Umbilical cord (tissue), 1 donor: ENCODE measurements at regions not wholly inside any gene's neighbourhood (a gene's known extent, or its start where the extent isn't known, plus 50 kb on each side); places are given as distances from the start of the nearest gene placed in this dataset.

ENCODE experiments used
- DNase-seq: peaks from one replicate; pipeline ENCODE4 v3.0.0-alpha.2; 2015; ENCODE audit warnings: low spot score

- peak; percentile 13 for DNase-seq
These were observed 88.2 kb upstream of the CAMK2D start for GRCh38 chr4:113849771-113850170.

- DNase-seq, result no peak
These were observed 86.2 kb upstream of the CAMK2D start for GRCh38 chr4:113847710-113848109.

DNA sequence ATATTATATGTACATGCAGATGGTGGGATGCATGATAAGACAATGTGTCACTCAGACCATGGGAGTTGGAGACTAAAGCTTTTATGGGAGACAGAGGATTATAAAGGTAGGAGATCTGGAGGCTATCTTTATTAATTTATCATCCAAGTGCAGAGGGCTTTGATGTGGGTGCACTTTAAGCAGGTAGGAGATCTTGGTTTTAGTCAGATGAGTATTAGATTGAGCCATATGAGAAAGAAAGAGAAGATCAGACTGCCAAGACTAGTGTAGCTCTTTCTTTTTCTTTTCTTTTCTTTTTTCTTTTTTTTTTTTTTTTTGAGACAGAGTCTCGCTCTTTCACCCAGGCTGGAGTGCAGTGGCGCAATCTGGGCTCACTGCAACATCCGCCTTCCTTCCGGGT, 84.9 kb upstream of the CAMK2D start:
- DNase-seq, result no peak

DNA sequence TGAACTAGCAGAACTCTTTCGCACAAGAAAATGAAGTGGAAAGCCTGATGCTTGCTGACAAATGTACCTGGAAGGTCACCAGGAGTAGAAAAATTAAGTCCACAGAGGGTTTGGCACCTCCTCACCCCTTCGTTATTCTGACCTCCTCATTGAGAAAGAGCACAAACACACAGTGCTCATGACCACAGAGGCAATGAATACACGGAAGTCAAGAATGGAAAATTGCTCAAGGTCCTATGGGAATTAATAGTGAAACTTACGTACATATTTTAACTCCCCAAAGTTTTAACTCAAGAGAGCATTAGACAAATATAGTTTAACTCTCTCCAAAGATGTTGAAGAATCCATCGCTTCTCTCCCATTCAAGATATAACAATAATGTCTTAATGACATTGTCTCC, 83.6 kb upstream of the CAMK2D start:
- no peak for DNase-seq

GRCh38 chr4:113844369-113844768, 82.8 kb upstream of the CAMK2D start:
- no peak for DNase-seq

DNA sequence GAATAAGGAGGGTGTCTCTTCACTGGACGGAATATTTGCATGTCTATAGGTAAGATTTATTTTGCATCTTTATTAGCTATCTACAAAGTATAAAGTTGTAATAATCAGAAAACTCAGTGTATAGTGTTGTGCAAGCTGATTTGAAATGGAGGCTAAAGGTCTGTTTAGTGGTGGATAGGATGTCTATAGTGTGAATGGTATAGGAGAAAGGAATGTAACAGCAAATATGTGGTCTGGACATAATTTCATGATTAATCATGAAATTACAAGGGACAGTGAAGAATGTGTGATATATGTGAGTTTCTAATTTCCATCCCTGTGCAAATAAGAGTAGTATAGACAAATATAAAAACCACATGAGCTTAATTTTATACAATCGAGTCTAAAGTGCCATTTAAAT, 79.3 kb upstream of the CAMK2D start:
- no peak for DNase-seq

- DNase-seq, result no peak
These were observed 76.9 kb upstream of the CAMK2D start for GRCh38 chr4:113838460-113838859.

DNA sequence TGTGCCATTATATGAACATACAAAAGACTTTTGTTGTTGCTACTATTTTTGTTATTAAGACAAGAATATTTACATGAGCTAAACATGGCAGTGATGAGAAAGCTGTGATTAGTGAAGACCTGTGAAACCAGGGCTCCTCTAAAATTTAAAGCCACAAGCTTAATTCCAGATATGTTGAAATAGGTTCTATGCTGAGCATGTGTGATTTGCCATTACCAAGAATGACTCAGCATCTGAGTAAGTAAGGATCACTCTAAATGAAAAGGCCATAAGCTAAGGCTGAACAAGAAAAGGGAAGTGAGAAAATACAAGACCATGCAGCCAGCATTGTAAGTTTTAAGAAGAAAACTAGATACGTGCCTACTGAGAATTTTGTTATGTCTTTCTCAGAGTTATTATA, 75.9 kb upstream of the CAMK2D start:
- DNase-seq, result peak; percentile 78

DNA sequence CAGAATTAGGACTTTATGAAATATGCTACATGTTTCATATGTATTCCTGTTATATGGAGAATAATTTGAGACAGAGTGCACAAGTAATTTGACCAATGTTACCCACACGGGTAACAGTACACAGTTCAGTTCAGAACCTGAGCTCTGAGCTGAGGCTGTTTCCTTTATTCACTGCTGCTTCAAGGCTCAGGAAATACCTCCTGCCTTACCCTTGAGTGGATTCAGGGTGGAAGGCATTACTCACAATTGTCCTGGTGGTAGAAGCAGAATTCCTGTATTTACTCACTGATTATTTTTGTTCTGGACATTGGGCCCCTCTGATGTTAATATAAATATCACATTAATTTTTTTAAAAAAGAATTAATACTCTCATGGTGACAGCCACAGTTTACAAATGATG, 73.5 kb upstream of the CAMK2D start:
- DNase-seq, result no peak

GRCh38 chr4:113834298-113834697, 72.8 kb upstream of the CAMK2D start:
- DNase-seq, result no peak

DNA sequence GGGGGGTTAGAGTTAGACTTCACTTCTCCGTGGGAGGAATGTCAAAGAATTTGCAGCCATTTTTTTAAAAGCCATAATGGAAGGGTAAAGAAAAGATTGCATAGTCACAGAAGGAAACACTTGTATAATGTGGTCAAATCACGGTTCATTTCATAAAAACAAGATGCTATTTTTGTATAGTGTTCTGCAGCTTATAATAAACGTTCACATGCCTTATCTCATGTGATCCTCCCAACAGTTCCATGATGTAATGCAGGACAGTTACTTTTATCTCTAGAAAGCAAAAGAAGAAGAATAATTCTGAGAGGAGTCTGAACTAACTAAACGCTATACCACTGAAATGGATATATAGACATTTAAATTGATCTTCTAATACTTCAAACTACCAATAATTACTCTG, 71.3 kb upstream of the CAMK2D start:
- peak; percentile 56 for DNase-seq

GRCh38 chr4:113831457-113831856, 69.9 kb upstream of the CAMK2D start:
- no peak for DNase-seq

DNA sequence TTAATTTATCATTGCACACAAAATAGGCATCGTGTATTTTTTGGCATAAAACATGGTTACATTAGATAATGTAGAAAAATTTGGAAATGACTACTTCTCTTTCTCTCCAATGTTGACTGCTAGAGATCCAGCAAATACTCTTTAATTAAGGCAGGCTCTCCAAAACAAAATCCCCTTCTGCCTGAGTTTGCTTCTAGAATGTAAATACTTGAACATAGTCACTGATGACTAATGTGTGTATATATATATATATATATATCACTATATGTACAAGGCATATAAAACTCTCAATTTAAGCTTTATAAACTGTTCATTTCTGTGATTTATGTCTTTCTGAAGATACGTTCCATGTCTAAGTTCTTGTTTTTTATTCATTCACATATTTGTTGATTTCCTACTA, 67.2 kb upstream of the CAMK2D start:
- no peak for DNase-seq

DNA sequence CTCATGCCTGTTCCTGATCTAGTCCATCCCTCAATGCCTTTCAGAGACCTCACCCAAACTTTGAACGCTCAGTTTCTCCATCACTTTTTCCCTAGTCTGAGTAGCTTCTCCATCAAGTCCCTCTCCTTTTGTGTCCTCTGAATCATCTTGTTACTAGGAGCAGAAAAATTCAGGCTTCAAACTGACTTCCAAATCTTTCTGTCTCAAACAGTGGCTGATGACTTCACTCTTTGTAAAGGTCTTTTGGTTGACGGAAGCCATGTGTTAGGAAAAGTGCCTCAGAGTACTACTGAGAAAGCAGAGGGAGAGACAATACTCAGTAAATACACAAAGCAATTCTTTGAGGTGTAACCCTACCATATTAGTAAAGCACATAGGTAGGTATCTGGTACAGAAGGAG, 65.7 kb upstream of the CAMK2D start:
- no peak for DNase-seq

GRCh38 chr4:113826421-113826820, 64.9 kb upstream of the CAMK2D start:
- no peak for DNase-seq

DNA sequence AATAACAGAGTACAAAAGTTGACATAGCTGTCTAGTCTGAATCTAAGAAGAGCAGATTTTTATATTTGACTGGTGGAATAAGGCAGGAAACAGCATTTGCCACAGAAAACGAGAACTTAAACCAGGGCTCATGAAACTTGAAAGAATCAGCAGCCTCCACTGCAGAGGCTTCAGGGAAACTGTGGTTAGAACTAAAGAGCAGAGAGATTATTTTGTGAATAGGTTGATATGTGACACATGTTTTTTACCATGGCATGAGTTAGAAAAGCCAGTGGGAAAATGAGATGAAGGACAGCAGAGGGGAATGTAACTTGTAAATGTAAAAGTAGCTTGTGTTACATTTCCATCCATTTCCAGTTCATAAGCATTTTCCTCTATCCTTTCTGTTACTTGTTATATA, 63.7 kb upstream of the CAMK2D start:
- DNase-seq, result peak; percentile 46

- DNase-seq, result no peak
These were observed 62.9 kb upstream of the CAMK2D start for GRCh38 chr4:113824396-113824795.

- no peak for DNase-seq
These were observed 61.7 kb upstream of the CAMK2D start for GRCh38 chr4:113823291-113823659.

DNA sequence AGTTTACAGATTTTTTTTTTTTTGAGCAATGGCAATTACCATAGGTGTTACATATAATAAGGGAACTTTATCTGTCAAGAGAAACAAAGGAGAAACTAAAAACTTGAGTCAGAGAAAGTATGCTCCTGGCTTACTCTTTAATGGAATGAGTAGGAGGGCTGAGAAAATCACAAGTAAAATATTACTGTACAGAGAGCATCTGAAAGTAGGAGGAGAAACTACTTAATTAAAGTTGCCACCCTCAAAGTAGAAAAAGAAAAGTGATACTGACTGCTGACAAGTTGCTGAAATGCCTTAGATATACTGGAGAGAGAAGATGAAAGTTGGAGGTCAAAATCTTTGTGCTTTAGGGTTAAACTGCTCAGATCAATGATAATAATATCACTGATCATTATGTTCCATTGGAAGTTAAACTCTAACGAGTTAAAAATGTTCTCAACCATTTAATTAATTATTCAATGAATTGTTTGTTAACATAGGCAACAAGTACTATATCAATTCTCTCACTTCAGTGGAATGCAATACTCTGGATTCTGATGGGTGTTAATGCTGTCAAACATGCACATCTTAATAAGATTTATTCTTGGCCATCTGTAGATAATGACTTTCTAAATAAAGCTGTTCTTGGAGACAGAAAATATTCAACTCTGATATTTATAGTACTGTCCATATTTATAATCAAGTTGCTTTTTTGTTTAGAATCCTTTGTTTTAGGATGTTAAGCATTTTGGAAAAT, 61.2 kb upstream of the CAMK2D start:
- no peak for DNase-seq

GRCh38 chr4:113821856-113822255, 60.3 kb upstream of the CAMK2D start:
- no peak for DNase-seq

GRCh38 chr4:113820108-113820507, 58.6 kb upstream of the CAMK2D start:
- DNase-seq, result peak; percentile 33

GRCh38 chr4:113815826-113816225, 54.3 kb upstream of the CAMK2D start:
- DNase-seq, result no peak

DNA sequence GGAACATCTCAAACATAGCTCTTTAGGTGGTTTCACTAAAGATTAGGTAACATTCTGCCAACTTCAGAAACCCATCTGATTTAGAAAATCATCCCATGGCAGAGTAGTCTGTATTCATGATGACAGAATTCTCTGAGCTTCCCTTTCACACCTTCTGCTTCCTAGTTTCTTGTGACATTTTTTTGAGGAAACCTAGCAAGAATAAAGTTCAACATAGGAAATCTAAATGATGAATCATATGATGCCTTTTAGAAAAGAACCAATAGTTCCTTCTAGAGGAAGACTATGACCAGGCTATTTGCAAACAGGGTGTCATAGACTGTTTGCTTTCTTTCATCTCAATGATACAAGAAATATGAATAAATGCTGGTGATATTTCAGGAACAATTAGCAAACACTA, 49.8 kb upstream of the CAMK2D start:
- DNase-seq, result no peak
